ENCODE measurements at regions not wholly inside any gene's neighbourhood (a gene's known extent, or its start where the extent isn't known, plus 50 kb on each side); places are given as distances from the start of the nearest gene placed in this dataset.
A peak's percentile ranks its signal among the peaks of the same experiment; 100 is the strongest.

GRCh38 chr12:24025153-24025798 is 75.8 kb upstream of the SOX5 start:
- DNase-seq: no peak

GRCh38 chr12:24023081-24023480 is 73.6 kb upstream of the SOX5 start:
- DNase-seq: no peak

GRCh38 chr12:24021164-24021502 is 71.7 kb upstream of the SOX5 start:
- DNase-seq: no peak

GRCh38 chr12:24020397-24021163 is 71.1 kb upstream of the SOX5 start:
- DNase-seq: no peak

DNA sequence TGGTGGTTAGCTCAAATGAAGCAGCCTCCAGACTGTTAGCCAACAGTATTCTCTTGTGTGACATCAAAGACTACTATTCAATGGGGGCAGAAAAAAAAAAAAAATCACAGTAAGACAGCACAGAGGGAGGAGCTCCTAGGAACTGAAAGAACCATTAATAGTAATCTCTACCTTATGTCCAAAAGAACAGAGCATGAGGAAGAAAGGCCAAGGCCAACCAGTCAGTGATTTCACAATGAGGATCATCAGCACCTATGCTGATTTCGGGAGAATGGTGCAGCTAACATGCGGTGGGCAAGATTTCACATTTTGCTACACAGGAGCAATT is 66.3 kb upstream of the SOX5 start:
- DNase-seq: no peak

- DNase-seq: no peak
These were observed 65.7 kb upstream of the SOX5 start for GRCh38 chr12:24014915-24015832.

- DNase-seq: no peak
These were observed 64.8 kb upstream of the SOX5 start for GRCh38 chr12:24014240-24014639.

DNA sequence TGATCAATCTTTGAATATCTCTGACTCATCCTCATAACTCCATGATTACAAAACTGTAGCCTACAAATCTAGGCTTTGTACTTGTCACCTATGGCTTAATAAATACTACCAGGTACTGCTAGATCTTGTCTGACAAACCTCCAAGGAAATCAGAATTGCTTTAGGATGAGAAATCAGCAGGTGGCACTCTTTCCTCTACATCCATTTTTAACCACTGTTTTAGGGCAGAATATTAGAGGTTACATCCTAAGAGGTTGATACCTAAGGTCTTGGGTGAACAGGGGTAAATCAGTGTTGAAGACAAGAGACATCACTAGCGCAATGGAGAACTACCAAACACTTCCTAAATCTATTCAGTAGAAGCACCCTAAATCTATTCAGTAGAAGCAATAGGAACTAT is 63.1 kb upstream of the SOX5 start:
- peak; percentile 2 for DNase-seq

DNA sequence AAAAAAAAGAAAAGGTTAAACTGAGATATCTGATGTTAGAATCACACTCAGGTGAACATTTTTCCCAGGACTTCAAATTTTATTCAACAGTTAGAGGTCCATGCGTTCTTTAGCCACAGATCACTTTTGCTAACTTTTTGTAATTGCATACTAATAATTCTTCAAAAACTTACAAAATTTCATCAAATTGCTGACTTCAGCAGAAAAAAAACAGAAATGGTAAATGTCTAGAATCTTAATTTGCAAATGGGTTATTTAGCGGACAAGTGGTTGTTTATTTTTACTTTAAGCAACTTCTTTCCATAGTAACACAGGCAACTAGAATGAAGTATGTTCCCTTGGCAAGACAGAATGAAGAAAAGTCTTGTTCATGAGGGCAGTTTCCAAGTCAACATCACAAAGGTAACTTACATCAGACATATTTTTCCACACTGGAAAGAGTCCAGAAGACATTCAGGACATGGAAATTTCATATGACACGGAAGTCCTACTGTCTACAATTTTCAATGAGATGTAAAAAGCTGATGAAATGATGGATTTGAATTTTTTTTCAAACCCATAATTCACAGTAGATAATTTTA is 62.5 kb upstream of the SOX5 start:
- no peak for DNase-seq

- no peak for DNase-seq
These were observed 58.7 kb upstream of the SOX5 start for GRCh38 chr12:24008166-24008565.

All from fibroblast of skin of right quadriceps (primary cell).